Neural cell (in vitro differentiated cells): ENCODE measurements at regions not wholly inside any gene's neighbourhood (a gene's known extent, or its start where the extent isn't known, plus 50 kb on each side); places are given as distances from the start of the nearest gene placed in this dataset.

ENCODE experiments used
- CTCF ChIP-seq: fragments of 450-650 bp; IDR thresholded peaks from 2 replicates; pipeline ENCODE4 v1.5.1; 2014; ENCODE audit warnings: antibody characterized with exemption, mild to moderate bottlenecking, moderate library complexity; ENCODE audit not compliant: poor library complexity, severe bottlenecking
- EP300 ChIP-seq: fragments of 450-650 bp; conservative IDR thresholded peaks from 2 replicates; pipeline ENCODE4 v1.6.1; 2014; ENCODE audit warnings: antibody characterized with exemption, mild to moderate bottlenecking, moderate library complexity; ENCODE audit not compliant: poor library complexity, severe bottlenecking

DNA sequence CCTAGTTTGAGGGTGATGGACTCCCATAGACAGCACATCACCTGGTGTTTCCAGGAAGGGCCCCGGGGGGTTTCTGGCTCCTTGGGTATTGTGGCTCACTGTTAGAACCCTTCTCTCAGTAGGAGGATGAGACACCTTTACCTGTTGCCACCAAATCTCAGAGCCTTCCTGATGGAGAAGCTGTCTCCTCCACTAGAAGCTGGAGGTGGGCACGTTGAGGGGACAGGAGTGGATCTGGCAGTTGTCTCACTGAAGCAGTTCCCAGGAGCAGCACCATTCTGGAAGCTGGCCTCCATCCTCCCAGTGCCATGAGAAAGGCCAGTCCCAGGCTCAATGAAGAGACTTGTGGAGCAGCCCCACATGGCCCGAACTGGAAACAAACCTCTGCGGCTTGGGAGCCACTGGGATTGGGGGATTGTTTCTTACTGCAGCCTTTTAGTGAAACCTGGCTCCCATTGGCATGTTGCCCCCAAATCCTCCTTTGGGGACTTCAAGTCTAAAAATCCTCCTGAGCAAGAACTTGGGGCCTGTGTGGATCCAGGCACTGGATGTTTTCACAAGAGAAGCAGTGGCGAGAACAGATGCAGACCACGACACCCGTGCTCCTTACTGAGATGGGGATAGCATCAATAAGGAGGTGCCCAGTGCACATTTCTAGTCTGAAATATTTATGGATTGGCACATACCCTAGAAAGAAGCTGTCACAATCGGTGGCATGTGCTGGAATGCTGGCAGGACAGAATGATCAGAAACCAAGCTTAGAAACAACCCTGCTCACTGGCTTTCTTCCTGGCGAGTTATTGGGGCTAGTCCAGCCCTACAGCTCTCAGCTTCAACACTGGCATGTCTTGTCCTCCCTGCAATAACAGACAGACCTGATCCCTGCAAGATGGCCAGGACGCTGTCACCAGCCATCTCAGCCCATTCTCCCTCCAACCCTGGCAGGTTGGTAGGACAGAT is 223.7 kb upstream of the AJAP1 start:
- TF ChIP-seq CTCF (no peak), EP300 (no peak)
